ENCODE measurements at regions not wholly inside any gene's neighbourhood (a gene's known extent, or its start where the extent isn't known, plus 50 kb on each side); places are given as distances from the start of the nearest gene placed in this dataset.

DNA sequence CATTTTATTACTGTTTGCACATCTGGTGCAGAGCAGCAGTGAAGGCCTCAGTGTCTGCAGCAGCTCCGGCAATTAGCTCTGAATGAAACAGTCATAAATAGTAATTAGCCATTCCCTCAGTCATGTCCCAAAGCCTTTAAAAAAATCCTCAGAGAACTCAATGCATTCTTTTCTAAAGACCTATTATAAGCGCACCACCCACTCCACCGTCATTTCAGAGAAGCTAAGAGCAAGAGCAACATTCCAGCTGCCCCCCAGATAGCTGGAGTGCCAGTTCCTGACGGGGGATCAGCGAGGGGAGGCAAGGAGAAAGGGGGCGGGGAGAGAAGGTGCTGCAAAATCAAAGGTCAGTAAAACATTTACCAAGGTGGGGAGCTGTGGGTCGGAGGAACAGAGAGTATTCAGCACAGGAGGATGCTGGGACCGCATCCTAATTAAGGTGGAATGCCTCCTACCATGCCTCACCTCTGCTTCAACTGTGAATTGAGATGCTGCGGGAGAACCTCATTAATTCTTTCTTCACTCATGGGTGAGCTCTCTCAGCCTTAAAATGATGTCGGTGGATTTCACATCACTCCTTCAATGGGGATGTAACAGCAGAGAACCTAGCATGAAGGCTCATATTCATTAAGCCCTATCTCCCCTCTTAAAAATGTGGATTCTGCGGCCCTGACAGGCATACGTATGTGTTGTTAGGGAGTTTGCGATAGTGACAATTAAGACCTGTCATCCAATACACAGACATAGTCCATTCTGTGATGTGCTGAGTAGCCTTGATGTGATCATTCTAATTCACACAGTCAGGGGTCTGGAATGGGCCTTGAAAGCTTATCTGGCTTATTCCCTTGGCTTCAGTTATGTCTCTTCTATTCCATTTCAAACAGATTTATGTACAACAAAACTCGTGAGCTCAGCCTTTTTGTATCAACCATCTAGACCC is 469.5 kb upstream of the NRSN1 start:
- Histone ChIP-seq H3K9me3 (ENCODE audit: control insufficient read depth in 1 of 2, insufficient read depth in 1 of 2, low read depth in 1 of 2, low read length in 2 of 2) (peaks cover 0 to 4% of the 10 kb centered on the region in 2 experiments; a peak in 1 of 4 replicates), H2AFZ (ENCODE audit: low read depth, low read length, poor library complexity, severe bottlenecking) (no peak overlapping the region), H3K9me2 (ENCODE audit: insufficient read depth) (no peaks in the 10 kb centered on the region), H3K27ac (ENCODE audit: low read depth, low read length) (no peak overlapping the region), H3K9ac (ENCODE audit: low read length) (no peak overlapping the region), H3K4me2 (ENCODE audit: low read length) (no peak overlapping the region), H3K36me3 (ENCODE audit: control insufficient read depth in 1 of 2, insufficient read depth in 2 of 2, low read length in 2 of 2) (no peaks in the 10 kb centered on the region), H3K4me3 (replicated peaks in 1 of 2; ENCODE audit: low read depth in 1 of 2, low read length in 2 of 2) (no peak overlapping the region), H3K27me3 (ENCODE audit: insufficient read depth, low read length) (no peaks in the 10 kb centered on the region), H3K79me2 (ENCODE audit: insufficient read depth, low read length) (no peaks in the 10 kb centered on the region), H4K20me1 (ENCODE audit: insufficient read depth) (no peaks in the 10 kb centered on the region), H3K4me1 (ENCODE audit: control insufficient read depth in 1 of 2, insufficient read depth in 2 of 2, low read length in 2 of 2) (no peaks in the 10 kb centered on the region)
- intact Hi-C loops (cut with micrococcal nuclease): no loop called here
- ATAC-seq (no peak), DNase-seq (ENCODE audit: low read depth, low spot score) (no peak)
- ChIA-PET CTCF (no interaction called here), POLR2A (no interaction called here), RAD21 (ENCODE audit: low non-redundant PET in 1 of 2, low total read pairs in 2 of 2, uncharacterized antibody in 2 of 2, unreplicated experiment in 2 of 2) (no interaction called here)
- no TSS peak for BruUV-seq (replicated peaks)
- TF ChIP-seq CEBPB (IDR thresholded peaks at IDR 0.05; ENCODE audit: low read depth) (no peak), SIN3A (IDR thresholded peaks at IDR 0.05; ENCODE audit: low read depth) (no peak), EZH2phosphoT487 (IDR thresholded peaks at IDR 0.05; ENCODE audit: borderline replicate concordance) (no peak), JUND (IDR thresholded peaks at IDR 0.05) (no peak), ZBTB33 (IDR thresholded peaks at IDR 0.05; ENCODE audit: extremely low read depth, insufficient replicate concordance, low read length) (no peak), POLR2AphosphoS5 (IDR thresholded peaks at IDR 0.05; ENCODE audit: low read depth, low read length) (no peak), EGR1 (IDR thresholded peaks at IDR 0.05; ENCODE audit: low read depth) (no peak), RAD21 (IDR thresholded peaks at IDR 0.05; ENCODE audit: low read depth) (no peak), ELF1 (IDR thresholded peaks at IDR 0.05; ENCODE audit: borderline replicate concordance, low read depth) (no peak), SRF (IDR thresholded peaks at IDR 0.05; ENCODE audit: low read depth) (no peak), REST (IDR thresholded peaks at IDR 0.05; ENCODE audit: low read depth) (no peak), FOSL1 (IDR thresholded peaks at IDR 0.05; ENCODE audit: low read depth) (no peak), EZH2 (IDR thresholded peaks at IDR 0.05) (no peak), TCF7L2 (IDR thresholded peaks at IDR 0.05; ENCODE audit: borderline replicate concordance, extremely low read depth, insufficient read depth, insufficient read length) (no peak), ZFX (IDR thresholded peaks at IDR 0.05) (no peak)
- TF ChIP-seq, protein P1, sequence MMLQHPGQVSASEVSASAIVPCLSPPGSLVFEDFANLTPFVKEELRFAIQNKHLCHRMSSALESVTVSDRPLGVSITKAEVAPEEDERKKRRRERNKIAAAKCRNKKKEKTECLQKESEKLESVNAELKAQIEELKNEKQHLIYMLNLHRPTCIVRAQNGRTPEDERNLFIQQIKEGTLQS (IDR thresholded peaks at IDR 0.05): no peak
- TF ChIP-seq, protein P2, sequence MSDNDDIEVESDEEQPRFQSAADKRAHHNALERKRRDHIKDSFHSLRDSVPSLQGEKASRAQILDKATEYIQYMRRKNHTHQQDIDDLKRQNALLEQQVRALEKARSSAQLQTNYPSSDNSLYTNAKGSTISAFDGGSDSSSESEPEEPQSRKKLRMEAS (IDR thresholded peaks at IDR 0.05): no peak
- TF ChIP-seq, protein P3, sequence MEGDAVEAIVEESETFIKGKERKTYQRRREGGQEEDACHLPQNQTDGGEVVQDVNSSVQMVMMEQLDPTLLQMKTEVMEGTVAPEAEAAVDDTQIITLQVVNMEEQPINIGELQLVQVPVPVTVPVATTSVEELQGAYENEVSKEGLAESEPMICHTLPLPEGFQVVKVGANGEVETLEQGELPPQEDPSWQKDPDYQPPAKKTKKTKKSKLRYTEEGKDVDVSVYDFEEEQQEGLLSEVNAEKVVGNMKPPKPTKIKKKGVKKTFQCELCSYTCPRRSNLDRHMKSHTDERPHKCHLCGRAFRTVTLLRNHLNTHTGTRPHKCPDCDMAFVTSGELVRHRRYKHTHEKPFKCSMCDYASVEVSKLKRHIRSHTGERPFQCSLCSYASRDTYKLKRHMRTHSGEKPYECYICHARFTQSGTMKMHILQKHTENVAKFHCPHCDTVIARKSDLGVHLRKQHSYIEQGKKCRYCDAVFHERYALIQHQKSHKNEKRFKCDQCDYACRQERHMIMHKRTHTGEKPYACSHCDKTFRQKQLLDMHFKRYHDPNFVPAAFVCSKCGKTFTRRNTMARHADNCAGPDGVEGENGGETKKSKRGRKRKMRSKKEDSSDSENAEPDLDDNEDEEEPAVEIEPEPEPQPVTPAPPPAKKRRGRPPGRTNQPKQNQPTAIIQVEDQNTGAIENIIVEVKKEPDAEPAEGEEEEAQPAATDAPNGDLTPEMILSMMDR (IDR thresholded peaks at IDR 0.05 in 2 of 3, conservative IDR thresholded peaks at IDR 0.05 in 1 of 3; ENCODE audit: borderline replicate concordance in 1 of 3, insufficient read depth in 1 of 3, low read depth in 2 of 3, low read length in 2 of 3): no peak
